ENCODE measurements at regions not wholly inside any gene's neighbourhood (a gene's known extent, or its start where the extent isn't known, plus 50 kb on each side); places are given as distances from the start of the nearest gene placed in this dataset.
A peak's percentile ranks its signal among the peaks of the same experiment; 100 is the strongest.

- no peak overlapping the region for H2BK5ac ChIP-seq (ENCODE audit: low read depth, low read length, poor library complexity)
- no peak overlapping the region for H2BK120ac ChIP-seq (ENCODE audit: insufficient read depth, low read length, poor library complexity)
- no peaks in the 10 kb centered on the region for H3K79me2 ChIP-seq (ENCODE audit: control insufficient read depth, insufficient read depth, low read length, poor library complexity)
- WGBS (ENCODE audit: extremely low coverage, insufficient coverage, insufficient read length), result no CpG with 5 or more reads among the region's 1 CpG
- no peak overlapping the region for H3K4me3 ChIP-seq (ENCODE audit: low read depth, low read length)
- H2AK5ac ChIP-seq (ENCODE audit: low read length), result no peak overlapping the region
- H3K4me2 ChIP-seq (ENCODE audit: low read length), result no peak overlapping the region
- H3K23ac ChIP-seq (ENCODE audit: low read length), result no peak overlapping the region
- no peak overlapping the region for H2BK12ac ChIP-seq (ENCODE audit: low read length)
- H3K79me1 ChIP-seq (ENCODE audit: low read length), result peaks cover 26% of the 10 kb centered on the region
- H4K12ac ChIP-seq (ENCODE audit: low read depth, low read length), result no peak overlapping the region
- no peak overlapping the region for H4K8ac ChIP-seq (ENCODE audit: low read depth, low read length)
- no peak overlapping the region for H4K91ac ChIP-seq (ENCODE audit: low read depth, low read length)
- H3K14ac ChIP-seq (ENCODE audit: low read length), result no peak overlapping the region
- H3K18ac ChIP-seq (ENCODE audit: low read length), result no peak overlapping the region
- DNase-seq, result no peak
- H3K36me3 ChIP-seq (ENCODE audit: control insufficient read depth in 1 of 2, insufficient read depth in 2 of 2, low read length in 2 of 2), result no peaks in the 10 kb centered on the region
- no peaks in the 10 kb centered on the region for H3K27me3 ChIP-seq (ENCODE audit: insufficient read depth, low read length)
- H3K27ac ChIP-seq (ENCODE audit: low read depth, low read length), result no peak overlapping the region
- no peak overlapping the region for H3K9ac ChIP-seq (ENCODE audit: low read length)
- H3K4ac ChIP-seq (ENCODE audit: low read depth, low read length), result no peak overlapping the region
- H3K9me3 ChIP-seq (ENCODE audit: insufficient read depth, low read depth, low read length), result no peaks in the 10 kb centered on the region
- H3K4me1 ChIP-seq (ENCODE audit: control insufficient read depth in 1 of 2, insufficient read depth in 2 of 2, low read length in 2 of 2), result peaks cover 14 to 26% of the 10 kb centered on the region in 2 experiments
- H2AFZ ChIP-seq (ENCODE audit: insufficient read depth, low read length, poor library complexity), result no peak overlapping the region
Observed at GRCh38 chr1:234748713-234749112, 138.7 kb upstream of the IRF2BP2 start.

DNA sequence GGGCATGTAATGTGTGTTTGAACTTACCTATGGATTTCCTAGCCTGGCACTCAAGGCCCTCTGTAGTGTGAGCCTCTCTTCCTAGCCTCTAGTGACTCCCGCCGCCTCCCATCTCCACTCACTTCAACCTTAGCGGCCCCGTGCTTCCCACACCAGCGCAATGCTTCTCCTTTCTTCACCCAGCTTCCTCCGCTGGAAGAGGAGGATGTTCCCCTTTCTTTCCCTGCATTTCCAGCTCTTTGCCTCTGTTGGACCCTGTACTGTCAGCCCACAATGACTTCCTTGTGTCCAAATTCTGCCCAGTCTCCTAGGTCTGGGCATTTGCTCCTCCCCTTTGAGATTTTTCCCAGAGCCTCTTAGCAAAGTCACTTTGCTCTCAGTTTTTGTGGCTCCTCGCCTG lies 138.1 kb upstream of the IRF2BP2 start:
- peaks cover 27% of the 10 kb centered on the region for H3K79me1 ChIP-seq (ENCODE audit: low read length)
- no peak overlapping the region for H2BK5ac ChIP-seq (ENCODE audit: low read depth, low read length, poor library complexity)
- no peak overlapping the region for H4K12ac ChIP-seq (ENCODE audit: low read depth, low read length)
- peak overlapping the region; percentile 59 for H4K91ac ChIP-seq (ENCODE audit: low read depth, low read length)
- H3K4me2 ChIP-seq (ENCODE audit: low read length), result no peak overlapping the region
- H3K14ac ChIP-seq (ENCODE audit: low read length), result no peak overlapping the region
- DNase-seq, result no peak
- no peak overlapping the region for H3K4me3 ChIP-seq (ENCODE audit: low read depth, low read length)
- no peaks in the 10 kb centered on the region for H3K36me3 ChIP-seq (ENCODE audit: control insufficient read depth in 1 of 2, insufficient read depth in 2 of 2, low read length in 2 of 2)
- peaks cover 17 to 26% of the 10 kb centered on the region in 2 experiments for H3K4me1 ChIP-seq (ENCODE audit: control insufficient read depth in 1 of 2, insufficient read depth in 2 of 2, low read length in 2 of 2)
- H3K4ac ChIP-seq (ENCODE audit: low read depth, low read length), result no peak overlapping the region
- no peaks in the 10 kb centered on the region for H3K27me3 ChIP-seq (ENCODE audit: insufficient read depth, low read length)
- peak overlapping the region; percentile 14 for H2BK120ac ChIP-seq (ENCODE audit: insufficient read depth, low read length, poor library complexity)
- no peak overlapping the region for H2AFZ ChIP-seq (ENCODE audit: insufficient read depth, low read length, poor library complexity)
- peak overlapping the region; percentile 19 for H2BK12ac ChIP-seq (ENCODE audit: low read length)
- H3K23ac ChIP-seq (ENCODE audit: low read length), result no peak overlapping the region
- no peak overlapping the region for H3K27ac ChIP-seq (ENCODE audit: low read depth, low read length)
- peak overlapping the region; percentile 5 for H2AK5ac ChIP-seq (ENCODE audit: low read length)
- H4K8ac ChIP-seq (ENCODE audit: low read depth, low read length), result no peak overlapping the region
- peak overlapping the region; percentile 15 for H3K18ac ChIP-seq (ENCODE audit: low read length)
- no peaks in the 10 kb centered on the region for H3K9me3 ChIP-seq (ENCODE audit: insufficient read depth, low read depth, low read length)
- H3K79me2 ChIP-seq (ENCODE audit: control insufficient read depth, insufficient read depth, low read length, poor library complexity), result no peaks in the 10 kb centered on the region
- no peak overlapping the region for H3K9ac ChIP-seq (ENCODE audit: low read length)
- WGBS (ENCODE audit: extremely low coverage, insufficient coverage, insufficient read length), result no CpG with 5 or more reads among the region's 7 CpGs

GRCh38 chr1:234746798-234747196 lies 136.8 kb upstream of the IRF2BP2 start:
- peaks cover 27% of the 10 kb centered on the region for H3K79me1 ChIP-seq (ENCODE audit: low read length)
- DNase-seq, result peak; percentile 67 to 68
- no peaks in the 10 kb centered on the region for H3K9me3 ChIP-seq (ENCODE audit: insufficient read depth, low read depth, low read length)
- H3K9ac ChIP-seq (ENCODE audit: low read length), result no peak overlapping the region
- H4K8ac ChIP-seq (ENCODE audit: low read depth, low read length), result peak overlapping the region; percentile 15
- peaks cover 17 to 26% of the 10 kb centered on the region in 2 experiments for H3K4me1 ChIP-seq (ENCODE audit: control insufficient read depth in 1 of 2, insufficient read depth in 2 of 2, low read length in 2 of 2)
- no peaks in the 10 kb centered on the region for H3K79me2 ChIP-seq (ENCODE audit: control insufficient read depth, insufficient read depth, low read length, poor library complexity)
- no CpG with 5 or more reads among the region's 9 CpGs for WGBS (ENCODE audit: extremely low coverage, insufficient coverage, insufficient read length)
- no peaks in the 10 kb centered on the region for H3K27me3 ChIP-seq (ENCODE audit: insufficient read depth, low read length)
- peak overlapping the region; percentile 3 for H3K4me2 ChIP-seq (ENCODE audit: low read length)
- no peak overlapping the region for H3K18ac ChIP-seq (ENCODE audit: low read length)
- H4K91ac ChIP-seq (ENCODE audit: low read depth, low read length), result peak overlapping the region; percentile 82
- no peaks in the 10 kb centered on the region for H3K36me3 ChIP-seq (ENCODE audit: control insufficient read depth in 1 of 2, insufficient read depth in 2 of 2, low read length in 2 of 2)
- H2AK5ac ChIP-seq (ENCODE audit: low read length), result peak overlapping the region; percentile 40
- H2BK5ac ChIP-seq (ENCODE audit: low read depth, low read length, poor library complexity), result peak overlapping the region; percentile 59
- H3K4ac ChIP-seq (ENCODE audit: low read depth, low read length), result peak overlapping the region; percentile 22
- peak overlapping the region; percentile 70 for H2BK120ac ChIP-seq (ENCODE audit: insufficient read depth, low read length, poor library complexity)
- peak overlapping the region; percentile 40 for H3K14ac ChIP-seq (ENCODE audit: low read length)
- no peak overlapping the region for H3K23ac ChIP-seq (ENCODE audit: low read length)
- peak overlapping the region; percentile 80 for H3K27ac ChIP-seq (ENCODE audit: low read depth, low read length)
- H3K4me3 ChIP-seq (ENCODE audit: low read depth, low read length), result no peak overlapping the region
- H4K12ac ChIP-seq (ENCODE audit: low read depth, low read length), result no peak overlapping the region
- H2BK12ac ChIP-seq (ENCODE audit: low read length), result peak overlapping the region; percentile 92
- H2AFZ ChIP-seq (ENCODE audit: insufficient read depth, low read length, poor library complexity), result peak overlapping the region; percentile 40

- no peak overlapping the region for H2AK5ac ChIP-seq (ENCODE audit: low read length)
- H3K9me3 ChIP-seq (ENCODE audit: insufficient read depth, low read depth, low read length), result no peaks in the 10 kb centered on the region
- no peaks in the 10 kb centered on the region for H3K36me3 ChIP-seq (ENCODE audit: control insufficient read depth in 1 of 2, insufficient read depth in 2 of 2, low read length in 2 of 2)
- WGBS (ENCODE audit: extremely low coverage, insufficient coverage, insufficient read length), result no CpG with 5 or more reads among the region's 15 CpGs
- peaks cover 27% of the 10 kb centered on the region for H3K79me1 ChIP-seq (ENCODE audit: low read length)
- H3K4me2 ChIP-seq (ENCODE audit: low read length), result peak overlapping the region; percentile 41
- H3K4me1 ChIP-seq (ENCODE audit: control insufficient read depth in 1 of 2, insufficient read depth in 2 of 2, low read length in 2 of 2), result peaks cover 17 to 23% of the 10 kb centered on the region in 2 experiments
- no peak overlapping the region for H3K14ac ChIP-seq (ENCODE audit: low read length)
- H3K27me3 ChIP-seq (ENCODE audit: insufficient read depth, low read length), result no peaks in the 10 kb centered on the region
- H4K8ac ChIP-seq (ENCODE audit: low read depth, low read length), result no peak overlapping the region
- no peak overlapping the region for H3K4ac ChIP-seq (ENCODE audit: low read depth, low read length)
- H3K9ac ChIP-seq (ENCODE audit: low read length), result no peak overlapping the region
- H4K12ac ChIP-seq (ENCODE audit: low read depth, low read length), result no peak overlapping the region
- peak overlapping the region; percentile 49 for H2BK120ac ChIP-seq (ENCODE audit: insufficient read depth, low read length, poor library complexity)
- no peak overlapping the region for H2AFZ ChIP-seq (ENCODE audit: insufficient read depth, low read length, poor library complexity)
- no peak overlapping the region for H3K23ac ChIP-seq (ENCODE audit: low read length)
- no peak overlapping the region for H3K18ac ChIP-seq (ENCODE audit: low read length)
- peak overlapping the region; percentile 82 for H4K91ac ChIP-seq (ENCODE audit: low read depth, low read length)
- no peaks in the 10 kb centered on the region for H3K79me2 ChIP-seq (ENCODE audit: control insufficient read depth, insufficient read depth, low read length, poor library complexity)
- H3K4me3 ChIP-seq (ENCODE audit: low read depth, low read length), result no peak overlapping the region
- no peak overlapping the region for H2BK12ac ChIP-seq (ENCODE audit: low read length)
- peak overlapping the region; percentile 80 for H3K27ac ChIP-seq (ENCODE audit: low read depth, low read length)
- peak in 1 of 2 donors; percentile 42 for DNase-seq
- peak overlapping the region; percentile 83 for H2BK5ac ChIP-seq (ENCODE audit: low read depth, low read length, poor library complexity)
Observed at GRCh38 chr1:234745844-234746797, 136.1 kb upstream of the IRF2BP2 start.
